NCI-H524 (cell line): ENCODE measurements at regions not wholly inside any gene's neighbourhood (a gene's known extent, or its start where the extent isn't known, plus 50 kb on each side); places are given as distances from the start of the nearest gene placed in this dataset.
"Not testable (repeated sequence)": the region's sequence is repeated elsewhere in the genome, so short reads cannot be mapped to it uniquely, and the experiment has no call there.

ENCODE experiments used
- DNase-seq, 2 experiments: peaks; one replicate each; lab custom pipeline; 2025; lab: John Stamatoyannopoulos, UW

DNA sequence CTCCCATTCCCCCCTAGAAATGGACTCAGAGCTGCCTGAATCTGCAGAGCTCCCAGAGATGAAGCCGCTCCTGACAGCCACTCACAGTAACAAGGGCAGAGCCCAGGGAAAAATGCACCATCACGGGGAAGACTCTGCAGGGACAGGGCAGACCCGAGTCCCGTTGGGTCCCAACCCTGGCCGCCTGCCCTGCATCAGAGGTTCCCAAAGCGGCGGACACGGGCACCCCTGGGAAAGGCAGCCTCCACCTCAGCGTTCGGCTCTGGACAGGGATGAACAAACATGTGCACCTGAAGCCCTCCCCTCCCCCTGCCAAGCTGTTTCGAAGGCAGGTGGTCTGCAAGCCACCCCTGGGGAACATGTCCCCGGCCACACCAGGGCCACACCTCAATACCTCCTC is 320.4 kb downstream of the ADGRD1 start:
- DNase-seq, result no peak

DNA sequence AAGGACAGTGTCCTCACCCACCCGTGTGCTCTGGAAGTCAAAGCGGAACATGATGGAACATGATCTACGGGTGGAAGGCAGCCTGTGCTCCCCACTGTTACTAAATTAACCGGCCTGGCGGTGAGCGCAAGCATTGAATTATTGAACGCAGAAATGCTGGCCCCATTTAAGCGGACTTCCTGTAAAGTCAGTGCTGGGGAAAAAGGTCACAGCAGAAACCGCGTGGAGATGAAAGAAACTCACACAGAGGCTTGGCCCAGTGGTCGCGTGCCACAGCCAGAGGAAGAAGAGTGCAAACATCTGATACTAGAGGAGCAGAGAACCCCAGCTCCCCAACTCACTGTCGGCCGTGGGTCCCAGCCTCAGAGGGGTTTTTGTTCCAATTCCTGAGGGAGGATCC is 321.2 kb downstream of the ADGRD1 start:
- no peak for DNase-seq

DNA sequence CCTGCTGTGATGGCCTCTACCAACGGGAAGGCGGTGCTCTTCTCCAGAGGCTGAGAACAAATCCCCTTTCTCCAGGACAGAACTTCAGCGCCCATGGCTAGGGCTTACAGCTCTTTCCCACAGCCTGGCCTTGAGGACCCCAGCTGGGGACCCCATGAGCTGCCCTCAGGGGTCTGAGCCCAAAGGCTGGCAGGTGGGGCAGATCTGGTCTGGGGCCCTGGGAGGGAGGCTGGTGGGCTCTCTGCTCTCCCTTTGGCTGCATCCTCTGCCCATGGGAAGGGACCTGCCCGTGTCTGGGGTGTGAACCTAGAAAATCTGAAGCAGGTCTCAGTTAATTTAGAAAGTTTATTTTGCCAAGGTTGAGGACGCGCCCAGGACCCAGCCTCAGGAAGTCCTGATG is 322.1 kb downstream of the ADGRD1 start:
- DNase-seq, result no peak

GRCh38 chr12:131276501-131277185 is 322.9 kb downstream of the ADGRD1 start:
- no peak for DNase-seq

DNA sequence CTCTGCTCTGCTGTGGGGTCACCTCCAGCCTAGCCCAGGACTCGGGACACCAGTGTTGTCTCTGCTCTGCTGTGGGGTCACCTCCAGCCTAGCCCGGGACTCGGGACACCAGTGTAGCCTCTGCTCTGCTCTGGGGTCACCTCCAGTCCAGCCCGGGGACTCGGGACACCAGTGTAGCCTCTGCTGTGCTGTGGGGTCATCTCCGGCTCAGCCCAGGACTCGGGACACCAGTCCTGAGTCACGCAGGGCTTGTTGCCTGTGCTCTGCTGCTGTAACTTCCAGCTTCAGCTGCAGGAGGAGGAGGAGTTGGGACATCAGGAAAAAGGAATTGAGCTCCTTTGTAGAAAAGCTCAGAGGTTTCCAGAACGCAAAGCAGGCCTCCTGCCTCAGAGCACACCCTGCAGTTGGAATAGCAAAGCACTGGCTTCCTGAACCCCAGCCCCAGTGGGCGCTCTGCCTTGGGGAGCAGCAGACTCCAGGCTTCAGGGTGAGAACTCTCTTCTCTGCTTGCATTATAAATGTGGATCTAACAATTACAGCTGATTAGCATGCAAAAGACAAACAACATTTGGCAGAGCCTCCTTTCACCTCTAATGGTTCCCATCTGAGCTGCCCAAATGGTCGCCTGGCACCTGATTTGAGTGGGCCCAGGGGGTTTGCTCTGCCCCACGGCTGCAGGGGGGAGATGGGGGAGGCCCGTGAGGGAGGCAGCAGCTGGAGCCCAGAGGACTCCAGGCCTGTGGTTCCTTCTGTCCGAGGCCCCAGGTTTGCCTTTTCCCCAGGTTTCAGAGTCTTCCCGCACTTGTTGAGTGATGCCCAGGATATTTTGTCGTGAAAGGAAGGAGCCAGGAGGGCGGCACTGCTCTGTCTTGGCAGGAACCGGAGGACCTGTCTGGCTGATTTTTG is 323.7 kb downstream of the ADGRD1 start:
- not testable (repeated sequence) for DNase-seq

- DNase-seq, result not testable (repeated sequence)
These were observed 324.9 kb downstream of the ADGRD1 start for GRCh38 chr12:131278451-131279115.

GRCh38 chr12:131279281-131279921 is 325.7 kb downstream of the ADGRD1 start:
- no peak for DNase-seq

- DNase-seq, result no peak
These were observed 326.7 kb downstream of the ADGRD1 start for GRCh38 chr12:131280426-131280825.

GRCh38 chr12:131281016-131281415 is 327.3 kb downstream of the ADGRD1 start:
- DNase-seq, result no peak

DNA sequence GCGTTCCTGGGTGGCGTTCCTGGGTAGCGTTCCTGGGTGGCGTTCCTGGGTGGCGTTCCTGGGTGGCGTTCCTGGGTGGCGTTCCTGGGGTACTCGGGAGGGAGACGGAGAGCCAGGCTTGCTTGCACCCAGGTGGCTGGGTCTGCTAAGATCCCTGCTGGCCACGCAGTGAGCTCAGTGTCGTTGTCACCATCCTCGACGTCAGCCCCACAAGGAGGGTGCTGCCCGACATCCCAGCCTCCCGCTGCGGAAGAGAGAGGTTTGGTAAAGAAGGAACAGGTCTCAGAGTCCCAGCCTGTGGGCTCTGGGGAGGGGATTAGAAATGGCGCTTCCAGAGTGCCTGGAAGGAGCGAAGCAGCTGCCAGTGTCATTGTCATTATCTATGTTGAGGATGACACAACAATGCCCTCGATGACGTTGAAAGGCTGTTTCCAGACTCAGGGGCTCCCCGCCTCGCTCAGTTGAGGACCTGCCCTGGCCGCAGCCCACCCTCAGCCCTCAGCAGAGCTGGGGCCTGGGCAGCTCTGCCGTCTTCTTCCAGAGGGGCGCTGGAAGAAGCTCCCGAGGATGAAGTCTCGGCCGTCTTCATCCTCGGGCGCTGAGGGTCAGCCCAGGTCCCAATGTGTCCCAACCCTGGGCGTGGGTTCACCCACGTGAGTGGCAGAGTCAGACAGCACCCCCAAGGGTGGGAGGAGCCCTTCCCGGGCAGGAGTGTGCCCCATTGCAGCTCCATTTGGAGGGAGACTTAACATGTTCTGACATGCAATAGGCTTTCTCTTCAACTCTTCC is 328.8 kb downstream of the ADGRD1 start:
- DNase-seq, result no peak

- no peak for DNase-seq
These were observed 329.6 kb downstream of the ADGRD1 start for GRCh38 chr12:131283191-131283861.

DNA sequence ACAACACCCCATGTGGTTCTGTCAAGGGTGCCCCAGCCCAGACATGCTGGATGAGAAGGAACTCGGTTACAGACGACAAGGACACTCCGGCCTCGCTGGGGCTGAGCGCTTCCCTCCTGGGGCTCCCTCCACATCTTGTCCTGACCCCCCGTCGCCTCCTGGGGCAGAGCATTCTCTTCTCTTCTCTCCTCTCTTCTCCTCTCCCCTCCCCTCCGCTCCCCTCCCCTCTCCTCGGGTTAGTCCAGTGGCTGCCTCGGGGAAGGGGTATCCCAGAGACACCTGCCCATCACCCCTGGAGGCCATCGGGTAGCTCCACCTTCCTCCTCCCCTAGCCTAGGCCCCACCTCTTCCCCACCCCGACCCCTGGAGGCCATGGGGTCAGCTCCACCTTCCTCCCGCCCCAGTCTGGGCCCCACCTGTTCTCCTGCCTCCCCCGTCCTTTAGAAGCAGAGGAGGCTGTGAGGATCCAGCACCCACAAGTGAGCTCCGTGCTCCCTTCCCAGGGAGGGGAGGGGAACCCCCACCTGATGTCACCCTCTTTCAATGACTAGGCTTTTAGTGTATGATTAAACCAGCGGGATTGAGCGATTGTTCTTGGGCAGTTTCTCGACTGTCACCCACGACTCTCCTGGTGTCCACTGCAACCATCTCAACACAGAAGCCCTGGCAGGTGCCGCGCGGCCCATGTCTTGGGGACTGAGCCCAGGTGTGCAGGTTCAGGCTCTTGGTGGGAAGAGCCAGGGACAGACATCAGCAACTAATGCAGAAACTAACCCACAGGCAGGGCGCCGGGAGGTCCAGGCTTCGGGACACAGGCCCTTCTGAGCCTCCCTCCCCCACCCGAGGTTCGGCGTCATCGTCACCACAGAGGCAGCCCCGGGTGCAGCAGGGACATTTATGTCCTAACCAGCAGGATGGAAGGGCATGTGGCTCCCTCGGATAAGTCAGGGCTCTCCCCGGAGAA is 330.4 kb downstream of the ADGRD1 start:
- not testable (repeated sequence) for DNase-seq

- DNase-seq, result not testable (repeated sequence)
These were observed 331.5 kb downstream of the ADGRD1 start for GRCh38 chr12:131284954-131285904.

- not testable (repeated sequence) for DNase-seq
These were observed 332.2 kb downstream of the ADGRD1 start for GRCh38 chr12:131285905-131286295.

DNA sequence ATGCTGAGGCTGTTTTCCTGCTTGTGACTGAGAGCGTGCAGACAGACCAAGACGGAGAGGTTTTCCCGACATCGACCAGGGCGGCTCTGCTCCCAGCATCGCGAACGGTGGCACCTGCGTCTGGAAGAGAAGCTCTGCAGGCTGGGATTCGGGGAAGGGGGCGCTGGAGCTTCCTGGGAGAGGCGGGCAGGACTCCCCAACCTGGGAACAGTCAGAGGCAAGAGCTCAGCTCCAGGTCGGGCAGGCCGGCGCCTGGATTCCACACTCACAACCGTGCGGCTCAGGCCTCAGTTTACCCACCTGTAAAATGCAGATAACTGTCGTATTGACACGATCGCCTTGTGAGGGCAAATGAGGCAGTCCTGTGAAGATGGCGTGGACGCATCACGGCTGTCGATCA is 332.6 kb downstream of the ADGRD1 start:
- not testable (repeated sequence) for DNase-seq

DNA sequence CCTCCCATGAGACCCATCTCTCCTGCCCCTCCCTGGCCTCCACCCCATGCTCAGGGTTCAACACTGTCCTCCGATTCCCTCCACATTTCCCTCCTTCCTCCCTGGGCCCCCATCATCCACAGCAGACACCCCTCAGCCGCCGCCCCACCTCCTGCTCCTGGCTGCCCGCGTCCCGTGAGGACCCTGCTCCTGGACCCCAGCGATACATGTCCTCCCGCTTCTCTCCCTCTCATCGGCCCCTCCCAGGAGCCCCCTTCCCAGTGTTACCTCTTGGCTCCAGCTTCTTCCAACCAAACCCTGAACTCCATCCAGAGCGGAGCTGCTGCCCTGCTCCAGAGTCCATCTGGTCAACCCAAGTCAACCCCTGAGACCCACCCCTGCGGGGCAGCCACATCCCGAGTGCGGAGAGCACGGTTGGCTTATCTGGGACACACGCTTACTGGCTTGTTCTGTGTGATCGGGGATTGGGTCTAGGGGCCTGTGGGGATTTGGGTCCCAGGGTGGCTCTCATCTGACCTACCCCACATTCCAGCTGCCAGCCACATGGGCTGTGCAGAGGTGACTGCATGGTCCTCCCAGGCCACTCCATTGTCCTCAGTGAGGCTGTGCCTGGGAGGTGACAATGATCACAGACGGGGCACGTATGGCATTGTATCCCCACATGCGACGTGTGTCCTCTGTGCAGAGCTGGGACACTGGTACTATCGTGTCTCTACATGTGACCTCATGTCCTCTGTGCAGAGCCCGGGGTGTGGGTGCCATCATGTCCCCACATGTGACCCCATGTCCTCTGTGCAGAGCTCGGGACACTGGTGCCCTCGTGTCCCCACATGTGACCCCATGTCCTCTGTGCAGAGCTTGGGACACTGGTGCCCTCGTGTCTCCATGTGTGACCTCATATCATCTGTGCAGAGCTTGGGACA is 333.6 kb downstream of the ADGRD1 start:
- DNase-seq, result no peak
